H1 (cell line): ENCODE measurements at regions not wholly inside any gene's neighbourhood (a gene's known extent, or its start where the extent isn't known, plus 50 kb on each side); places are given as distances from the start of the nearest gene placed in this dataset.

Source experiments
- TF ChIP-seq, protein P1 (sequence below), 3 experiments: IDR thresholded peaks; 1 replicate in 2 of 3; 2 replicates in 1 of 3; pipeline versions ENCODE4 v1.5.1 to v1.6.1; 2011; ENCODE audit warnings: low read length in 3 of 3, mild to moderate bottlenecking in 3 of 3, inconsistent platforms in 2 of 3, low read depth in 1 of 3, moderate library complexity in 1 of 3; ENCODE audit not compliant: insufficient read depth in 1 of 3; ENCODE audit errors: control extremely low read depth in 1 of 3

DNA sequence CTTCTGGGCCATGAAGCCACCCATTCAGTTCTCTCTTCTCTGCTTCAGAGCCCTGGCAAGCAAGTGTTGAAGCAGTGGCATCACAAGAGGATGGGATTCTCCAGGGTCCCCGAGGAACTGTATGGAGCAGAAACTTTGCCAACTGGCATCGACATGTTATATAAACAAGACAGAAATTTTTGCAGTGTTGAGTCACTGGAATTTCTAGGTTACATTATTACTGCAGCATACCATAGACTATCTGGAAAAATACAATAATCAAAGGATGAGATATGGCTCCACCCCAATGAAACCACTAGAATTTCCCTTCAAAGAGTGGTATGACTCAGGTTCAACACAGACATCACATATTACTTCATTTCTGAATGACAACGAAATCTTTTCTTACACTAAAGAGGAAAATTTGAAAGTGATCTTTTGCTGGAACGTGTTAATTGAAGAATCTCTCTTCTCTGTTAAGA, 343.0 kb upstream of the DYNLRB2 start (continued):
- TF ChIP-seq, protein P1, sequence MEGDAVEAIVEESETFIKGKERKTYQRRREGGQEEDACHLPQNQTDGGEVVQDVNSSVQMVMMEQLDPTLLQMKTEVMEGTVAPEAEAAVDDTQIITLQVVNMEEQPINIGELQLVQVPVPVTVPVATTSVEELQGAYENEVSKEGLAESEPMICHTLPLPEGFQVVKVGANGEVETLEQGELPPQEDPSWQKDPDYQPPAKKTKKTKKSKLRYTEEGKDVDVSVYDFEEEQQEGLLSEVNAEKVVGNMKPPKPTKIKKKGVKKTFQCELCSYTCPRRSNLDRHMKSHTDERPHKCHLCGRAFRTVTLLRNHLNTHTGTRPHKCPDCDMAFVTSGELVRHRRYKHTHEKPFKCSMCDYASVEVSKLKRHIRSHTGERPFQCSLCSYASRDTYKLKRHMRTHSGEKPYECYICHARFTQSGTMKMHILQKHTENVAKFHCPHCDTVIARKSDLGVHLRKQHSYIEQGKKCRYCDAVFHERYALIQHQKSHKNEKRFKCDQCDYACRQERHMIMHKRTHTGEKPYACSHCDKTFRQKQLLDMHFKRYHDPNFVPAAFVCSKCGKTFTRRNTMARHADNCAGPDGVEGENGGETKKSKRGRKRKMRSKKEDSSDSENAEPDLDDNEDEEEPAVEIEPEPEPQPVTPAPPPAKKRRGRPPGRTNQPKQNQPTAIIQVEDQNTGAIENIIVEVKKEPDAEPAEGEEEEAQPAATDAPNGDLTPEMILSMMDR (IDR thresholded peaks at IDR 0.05; ENCODE audit: control extremely low read depth in 1 of 3, insufficient read depth in 1 of 3, low read depth in 1 of 3, low read length in 3 of 3): no peak
